ENCODE measurements at regions not wholly inside any gene's neighbourhood (a gene's known extent, or its start where the extent isn't known, plus 50 kb on each side); places are given as distances from the start of the nearest gene placed in this dataset.
"Not testable (repeated sequence)": the region's sequence is repeated elsewhere in the genome, so short reads cannot be mapped to it uniquely, and the experiment has no call there.

DNA sequence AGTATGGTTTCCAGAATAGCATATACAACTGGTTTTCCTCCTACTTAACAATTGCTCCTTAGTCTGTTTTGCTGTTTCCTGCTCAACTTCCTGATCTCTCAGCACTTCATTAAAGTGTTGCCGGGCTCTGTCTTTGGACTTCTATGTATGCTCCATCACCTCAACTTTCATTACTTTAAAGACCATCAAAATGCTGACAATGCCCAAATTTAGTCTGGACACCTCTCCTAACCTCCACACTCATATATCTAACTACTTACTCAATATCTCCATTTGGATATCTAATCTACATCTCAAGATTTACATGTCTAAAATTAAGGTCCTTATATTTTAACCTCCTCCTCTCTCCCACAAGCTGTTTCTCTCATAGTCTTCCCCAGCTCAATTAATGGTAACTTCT lies 54.4 kb upstream of the LGR5 start:
- no peaks in the 10 kb centered on the region for H3K4me1 ChIP-seq (ENCODE audit: control insufficient read depth, insufficient read depth, low read length)
- no peaks in the 10 kb centered on the region for H3K9me3 ChIP-seq (ENCODE audit: control insufficient read depth, low read length)
- H3K36me3 ChIP-seq (ENCODE audit: control insufficient read depth, insufficient read depth, low read length, severe bottlenecking): no peaks in the 10 kb centered on the region
- no peak overlapping the region for H3K9ac ChIP-seq (ENCODE audit: low read length)
- DNase-seq (ENCODE audit: low read depth): no peak
- no peaks in the 10 kb centered on the region for H3K27me3 ChIP-seq (replicated peaks; ENCODE audit: control insufficient read depth, insufficient read depth, low read length)
- no peak overlapping the region for H3K4me3 ChIP-seq (ENCODE audit: low read length)

DNA sequence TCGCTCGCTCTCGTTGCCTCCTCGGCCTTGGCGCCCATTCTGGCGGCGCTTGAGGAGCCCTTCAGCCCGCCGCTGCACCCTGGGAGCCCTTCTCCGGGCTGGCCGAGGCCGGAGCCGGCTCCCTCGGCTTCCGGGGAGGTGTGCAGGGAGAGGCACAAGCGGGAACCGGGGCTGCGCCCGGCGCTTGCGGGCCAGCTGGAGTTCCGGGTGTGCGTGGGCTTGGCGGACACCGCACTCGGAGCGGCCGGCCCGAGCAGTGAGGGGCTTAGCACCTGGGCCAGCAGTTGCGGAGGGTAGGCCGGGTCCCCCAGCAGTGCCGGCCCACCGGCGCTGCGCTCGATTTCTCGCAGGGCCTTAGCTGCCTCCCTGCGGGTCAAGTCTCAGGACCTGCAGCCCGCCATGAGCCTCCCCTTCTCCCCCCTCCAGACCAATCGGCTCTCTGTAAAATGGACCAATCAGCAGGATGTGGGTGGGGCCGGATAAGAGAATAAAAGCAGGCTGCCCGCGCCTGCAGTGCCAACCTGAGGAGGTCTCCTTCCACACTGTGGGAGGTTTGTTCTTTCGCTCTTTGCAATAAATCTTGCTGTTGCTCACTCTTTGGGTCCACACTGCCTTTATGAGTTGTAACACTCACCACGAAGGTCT lies 62.8 kb upstream of the LGR5 start:
- H3K9me3 ChIP-seq (ENCODE audit: control insufficient read depth, low read length); DNase-seq (ENCODE audit: low read depth); H3K36me3 ChIP-seq (ENCODE audit: control insufficient read depth, insufficient read depth, low read length, severe bottlenecking); H3K27me3 ChIP-seq (replicated peaks; ENCODE audit: control insufficient read depth, insufficient read depth, low read length); H3K9ac ChIP-seq (ENCODE audit: low read length); H3K4me3 ChIP-seq (ENCODE audit: low read length); H3K4me1 ChIP-seq (ENCODE audit: control insufficient read depth, insufficient read depth, low read length): not testable (repeated sequence)

DNA sequence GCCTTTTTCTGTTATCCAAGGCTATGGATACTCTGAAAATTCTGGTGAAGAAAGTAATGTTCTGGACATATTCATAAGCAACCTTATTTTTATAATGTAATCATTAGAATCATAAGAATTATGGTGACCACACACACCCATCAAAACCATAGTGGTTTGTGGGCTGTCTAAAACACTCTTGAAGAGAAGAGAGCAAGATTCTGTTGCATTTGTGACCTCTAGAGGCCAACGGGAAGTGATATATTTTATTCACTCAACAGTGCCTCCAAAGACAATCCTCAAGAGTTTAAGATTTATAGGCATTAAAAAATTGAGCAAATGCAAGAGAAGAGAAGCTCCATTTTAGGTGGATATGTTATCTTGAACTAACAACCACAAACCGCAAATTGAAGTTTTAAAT lies 68.5 kb upstream of the LGR5 start:
- H3K4me1 ChIP-seq (ENCODE audit: control insufficient read depth, insufficient read depth, low read length): peaks cover 3% of the 10 kb centered on the region

DNA sequence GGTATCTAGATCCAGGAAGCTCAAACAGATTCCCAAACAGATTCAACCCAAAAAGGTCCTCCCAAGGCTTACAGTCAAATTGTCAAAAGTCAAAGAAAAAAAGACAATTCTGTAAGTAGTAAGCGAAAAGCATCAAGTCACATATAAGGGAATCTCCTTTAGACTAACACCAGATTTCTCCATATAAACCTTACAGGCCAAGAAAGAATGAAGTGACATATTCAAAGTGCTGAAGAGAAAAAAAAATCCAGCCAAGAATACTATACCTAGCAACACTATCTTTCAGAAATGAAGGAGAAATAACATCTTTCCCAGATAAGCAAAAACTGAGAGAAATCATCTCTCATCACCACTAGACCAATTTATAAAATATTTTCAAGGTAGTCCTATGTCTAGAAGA lies 79.6 kb upstream of the LGR5 start:
- H3K36me3 ChIP-seq (ENCODE audit: control insufficient read depth, insufficient read depth, low read length, severe bottlenecking): no peaks in the 10 kb centered on the region

More for the DNA sequence above, 68.5 kb upstream of the LGR5 start:
- no peak for DNase-seq (ENCODE audit: low read depth)
- Histone ChIP-seq H3K27me3 (replicated peaks; ENCODE audit: control insufficient read depth, insufficient read depth, low read length) (peaks cover 4% of the 10 kb centered on the region), H3K9me3 (ENCODE audit: control insufficient read depth, low read length) (no peaks in the 10 kb centered on the region), H3K36me3 (ENCODE audit: control insufficient read depth, insufficient read depth, low read length, severe bottlenecking) (no peaks in the 10 kb centered on the region), H3K9ac (ENCODE audit: low read length) (no peak overlapping the region), H3K4me3 (ENCODE audit: low read length) (no peak overlapping the region)

DNA sequence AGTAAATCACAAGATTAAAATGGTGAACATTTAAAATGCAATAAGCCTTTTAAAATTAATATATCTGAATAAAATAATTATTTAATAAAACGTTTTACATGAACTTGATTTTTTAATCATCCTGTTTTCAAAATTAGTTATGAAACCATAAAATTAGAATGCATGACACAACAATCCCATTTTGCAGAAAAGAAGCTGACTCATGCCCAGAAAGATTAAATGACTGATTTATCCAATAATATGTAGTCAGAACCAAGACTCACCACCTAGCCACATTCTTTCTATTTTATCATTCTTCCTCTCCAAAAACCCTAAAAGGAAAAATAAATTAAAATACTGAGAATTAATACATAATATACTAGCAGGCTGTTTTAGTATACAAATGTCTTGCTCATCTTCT lies 83.0 kb upstream of the LGR5 start:
- no peaks in the 10 kb centered on the region for H3K27me3 ChIP-seq (replicated peaks; ENCODE audit: control insufficient read depth, insufficient read depth, low read length)
- no peak overlapping the region for H3K9ac ChIP-seq (ENCODE audit: low read length)
- DNase-seq (ENCODE audit: low read depth): no peak
- H3K4me3 ChIP-seq (ENCODE audit: low read length): no peak overlapping the region
- no peaks in the 10 kb centered on the region for H3K36me3 ChIP-seq (ENCODE audit: control insufficient read depth, insufficient read depth, low read length, severe bottlenecking)
- no peaks in the 10 kb centered on the region for H3K4me1 ChIP-seq (ENCODE audit: control insufficient read depth, insufficient read depth, low read length)
- H3K9me3 ChIP-seq (ENCODE audit: control insufficient read depth, low read length): peaks cover 23% of the 10 kb centered on the region

More for the DNA sequence above, 79.6 kb upstream of the LGR5 start:
- peaks cover 23% of the 10 kb centered on the region for H3K9me3 ChIP-seq (ENCODE audit: control insufficient read depth, low read length)
- no peak for DNase-seq (ENCODE audit: low read depth)
- H3K4me3 ChIP-seq (ENCODE audit: low read length): no peak overlapping the region
- no peaks in the 10 kb centered on the region for H3K27me3 ChIP-seq (replicated peaks; ENCODE audit: control insufficient read depth, insufficient read depth, low read length)
- H3K9ac ChIP-seq (ENCODE audit: low read length): no peak overlapping the region
- H3K4me1 ChIP-seq (ENCODE audit: control insufficient read depth, insufficient read depth, low read length): no peaks in the 10 kb centered on the region

DNA sequence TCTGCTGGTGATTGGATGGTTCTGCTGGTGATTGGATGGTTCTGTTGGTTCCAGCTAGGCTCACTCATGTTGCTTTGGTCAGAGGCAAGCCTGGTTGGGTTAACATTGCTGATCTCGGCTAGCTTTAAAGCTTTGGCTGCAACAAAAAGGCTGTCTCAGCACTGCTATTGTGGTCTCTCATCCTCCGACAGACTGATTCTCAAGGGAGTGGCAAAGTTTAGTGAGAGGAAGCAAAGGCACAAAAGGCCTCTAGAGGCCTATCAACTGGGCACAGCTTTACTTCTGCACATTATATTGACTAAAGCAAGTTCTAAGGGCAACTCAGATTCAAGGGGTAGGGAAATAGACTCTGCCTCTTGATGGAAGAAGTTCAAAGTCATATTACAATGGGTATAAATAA lies 84.7 kb upstream of the LGR5 start:
- Histone ChIP-seq H3K4me1 (ENCODE audit: control insufficient read depth, insufficient read depth, low read length) (no peaks in the 10 kb centered on the region), H3K4me3 (ENCODE audit: low read length) (no peak overlapping the region), H3K9me3 (ENCODE audit: control insufficient read depth, low read length) (peaks cover 9% of the 10 kb centered on the region), H3K9ac (ENCODE audit: low read length) (no peak overlapping the region), H3K36me3 (ENCODE audit: control insufficient read depth, insufficient read depth, low read length, severe bottlenecking) (no peaks in the 10 kb centered on the region), H3K27me3 (replicated peaks; ENCODE audit: control insufficient read depth, insufficient read depth, low read length) (no peaks in the 10 kb centered on the region)
- no peak for DNase-seq (ENCODE audit: low read depth)

DNA sequence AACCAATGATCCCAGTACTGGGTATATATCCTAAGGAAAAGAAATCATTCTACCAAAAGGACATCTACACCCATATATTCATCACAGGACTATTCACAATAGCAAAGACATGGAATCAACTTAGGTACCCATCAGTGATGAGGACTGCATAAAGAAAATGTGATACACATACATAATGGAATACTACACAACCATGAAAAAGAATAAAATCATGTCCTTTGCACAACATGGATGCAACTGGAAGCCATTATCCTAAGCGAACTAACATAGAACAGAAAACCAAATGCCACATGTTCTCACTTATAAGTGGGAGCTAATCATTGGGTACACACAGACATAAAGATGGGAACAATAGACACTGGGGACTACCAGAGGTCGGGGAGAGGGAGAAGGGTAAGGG lies 86.0 kb upstream of the LGR5 start:
- DNase-seq (ENCODE audit: low read depth): no peak
- Histone ChIP-seq H3K9me3 (ENCODE audit: control insufficient read depth, low read length) (no peaks in the 10 kb centered on the region), H3K4me3 (ENCODE audit: low read length) (no peak overlapping the region), H3K4me1 (ENCODE audit: control insufficient read depth, insufficient read depth, low read length) (no peaks in the 10 kb centered on the region), H3K36me3 (ENCODE audit: control insufficient read depth, insufficient read depth, low read length, severe bottlenecking) (no peaks in the 10 kb centered on the region), H3K9ac (ENCODE audit: low read length) (no peak overlapping the region), H3K27me3 (replicated peaks; ENCODE audit: control insufficient read depth, insufficient read depth, low read length) (no peaks in the 10 kb centered on the region)

DNA sequence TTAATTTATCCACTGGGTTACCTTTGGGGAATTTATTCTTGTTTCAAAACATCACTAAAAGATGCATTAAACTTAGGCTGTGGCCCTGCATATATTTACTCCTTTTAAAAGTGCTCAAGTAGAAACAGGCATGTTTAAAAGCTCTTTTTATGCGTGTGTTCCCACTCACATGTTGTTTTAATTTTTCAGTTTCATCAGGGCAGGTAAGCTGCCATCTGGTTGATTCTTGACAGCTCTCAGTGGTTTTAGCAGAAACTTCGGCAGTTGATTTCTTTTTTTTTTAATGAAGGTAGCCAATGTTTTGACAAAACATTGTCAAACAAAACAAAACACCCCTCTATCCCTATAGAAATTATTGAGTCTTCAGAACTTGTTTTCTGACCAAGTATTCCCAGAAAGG lies 89.6 kb upstream of the LGR5 start:
- Histone ChIP-seq H3K9ac (ENCODE audit: low read length) (no peak overlapping the region), H3K27me3 (replicated peaks; ENCODE audit: control insufficient read depth, insufficient read depth, low read length) (no peaks in the 10 kb centered on the region), H3K4me3 (ENCODE audit: low read length) (no peak overlapping the region), H3K9me3 (ENCODE audit: control insufficient read depth, low read length) (no peaks in the 10 kb centered on the region), H3K4me1 (ENCODE audit: control insufficient read depth, insufficient read depth, low read length) (peaks cover 16% of the 10 kb centered on the region), H3K36me3 (ENCODE audit: control insufficient read depth, insufficient read depth, low read length, severe bottlenecking) (no peaks in the 10 kb centered on the region)
- DNase-seq (ENCODE audit: low read depth): no peak

DNA sequence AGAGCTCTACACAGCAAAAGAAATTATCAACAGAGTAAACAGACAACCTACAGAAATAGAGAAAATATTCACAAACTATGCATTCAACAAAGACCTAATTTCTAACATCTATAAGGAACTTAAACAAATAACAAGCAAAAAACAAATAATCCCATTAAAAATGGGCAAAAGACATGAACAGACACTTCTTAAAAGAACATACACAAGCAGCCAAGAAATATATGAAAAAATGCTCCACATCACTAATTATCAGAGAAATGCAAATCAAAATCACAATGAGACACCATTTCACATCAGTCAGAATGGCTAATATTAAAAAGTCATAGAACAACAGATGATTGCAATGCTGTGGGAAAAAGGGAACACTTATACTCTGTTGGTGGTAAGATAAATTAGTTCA lies 100.7 kb upstream of the LGR5 start:
- no peaks in the 10 kb centered on the region for H3K27me3 ChIP-seq (replicated peaks; ENCODE audit: control insufficient read depth, insufficient read depth, low read length)
- no peak overlapping the region for H3K4me3 ChIP-seq (ENCODE audit: low read length)
- peaks cover 4% of the 10 kb centered on the region for H3K9me3 ChIP-seq (ENCODE audit: control insufficient read depth, low read length)
- H3K36me3 ChIP-seq (ENCODE audit: control insufficient read depth, insufficient read depth, low read length, severe bottlenecking): no peaks in the 10 kb centered on the region
- H3K4me1 ChIP-seq (ENCODE audit: control insufficient read depth, insufficient read depth, low read length): no peaks in the 10 kb centered on the region
- DNase-seq (ENCODE audit: low read depth): no peak
- no peak overlapping the region for H3K9ac ChIP-seq (ENCODE audit: low read length)

DNA sequence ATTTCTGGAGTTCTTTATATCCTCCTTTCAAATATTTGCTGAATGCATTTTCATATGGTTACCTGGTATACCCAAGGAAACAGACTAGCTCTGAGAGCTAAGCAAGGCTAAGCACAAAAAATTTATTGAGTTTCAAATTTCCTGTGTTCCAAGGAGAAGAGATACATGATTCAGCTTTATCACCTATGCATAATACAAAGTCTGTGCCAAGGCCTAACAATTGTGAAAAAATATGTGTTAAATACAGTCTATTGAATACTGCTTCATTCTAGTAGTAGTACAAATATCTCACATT lies 103.7 kb upstream of the LGR5 start:
- no peak for DNase-seq (ENCODE audit: low read depth)
- no peak overlapping the region for H3K4me3 ChIP-seq (ENCODE audit: low read length)
- no peaks in the 10 kb centered on the region for H3K4me1 ChIP-seq (ENCODE audit: control insufficient read depth, insufficient read depth, low read length)
- H3K36me3 ChIP-seq (ENCODE audit: control insufficient read depth, insufficient read depth, low read length, severe bottlenecking): no peaks in the 10 kb centered on the region
- no peak overlapping the region for H3K9ac ChIP-seq (ENCODE audit: low read length)
- no peaks in the 10 kb centered on the region for H3K27me3 ChIP-seq (replicated peaks; ENCODE audit: control insufficient read depth, insufficient read depth, low read length)
- H3K9me3 ChIP-seq (ENCODE audit: control insufficient read depth, low read length): peaks cover 4% of the 10 kb centered on the region

DNA sequence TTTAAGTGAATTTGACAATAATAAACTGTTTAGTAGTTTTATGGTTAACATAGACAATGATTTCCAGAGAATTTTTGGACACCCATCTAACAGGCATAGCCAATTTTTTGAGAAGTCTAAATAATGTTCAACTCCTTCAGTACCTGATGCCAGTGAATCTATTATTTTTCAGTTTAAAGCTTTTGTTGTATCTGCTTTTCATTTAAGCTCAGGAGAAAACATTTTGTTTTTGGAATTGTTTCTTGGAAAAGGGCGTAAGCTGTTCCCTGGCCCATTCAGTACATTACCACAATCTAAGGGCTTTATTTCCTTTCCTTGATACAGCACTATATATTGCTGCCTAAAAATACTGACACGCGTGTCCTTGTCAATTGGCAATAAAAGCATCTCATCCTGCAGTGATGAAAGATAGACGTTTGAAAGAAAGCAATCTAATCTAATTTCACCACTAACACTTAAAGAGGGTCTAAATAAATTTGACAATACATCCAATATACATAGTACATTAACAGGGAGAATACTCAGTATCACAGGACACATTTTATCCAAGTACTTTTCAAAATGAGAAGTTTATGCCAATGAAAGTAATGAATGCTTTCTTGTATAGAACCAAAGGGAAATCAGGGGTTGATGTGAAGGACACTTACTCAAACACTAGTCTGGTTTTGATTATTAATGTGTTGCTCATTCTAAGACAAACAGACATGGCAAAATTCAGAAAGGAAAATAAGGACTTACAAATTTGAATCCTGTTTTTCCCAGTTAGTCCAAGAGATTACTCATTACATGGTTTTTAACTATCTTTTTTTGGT lies 104.2 kb upstream of the LGR5 start:
- Histone ChIP-seq H3K4me3 (ENCODE audit: low read length) (no peak overlapping the region), H3K36me3 (ENCODE audit: control insufficient read depth, insufficient read depth, low read length, severe bottlenecking) (no peaks in the 10 kb centered on the region), H3K9me3 (ENCODE audit: control insufficient read depth, low read length) (peaks cover 4% of the 10 kb centered on the region), H3K27me3 (replicated peaks; ENCODE audit: control insufficient read depth, insufficient read depth, low read length) (no peaks in the 10 kb centered on the region), H3K4me1 (ENCODE audit: control insufficient read depth, insufficient read depth, low read length) (no peaks in the 10 kb centered on the region), H3K9ac (ENCODE audit: low read length) (no peak overlapping the region)
- no peak for DNase-seq (ENCODE audit: low read depth)

DNA sequence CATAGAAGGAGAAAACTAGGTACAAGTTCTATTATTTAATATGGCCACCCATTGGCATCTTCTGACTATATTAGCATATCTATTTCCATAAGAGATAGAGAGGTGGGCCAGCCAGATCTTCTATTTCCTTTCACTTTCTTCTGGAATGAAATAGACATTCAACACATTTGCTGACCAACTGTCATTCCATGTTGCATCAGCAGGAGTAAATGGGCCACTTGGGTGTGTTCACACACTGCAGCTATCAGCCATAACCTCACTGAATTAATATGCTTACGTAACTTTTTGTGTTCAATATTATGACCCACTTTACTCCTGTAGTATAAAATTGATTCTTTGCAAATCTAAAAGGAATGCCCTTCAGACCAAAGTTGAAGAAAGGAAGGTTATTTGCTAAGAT lies 106.2 kb upstream of the LGR5 start:
- DNase-seq (ENCODE audit: low read depth): no peak
- Histone ChIP-seq H3K27me3 (replicated peaks; ENCODE audit: control insufficient read depth, insufficient read depth, low read length) (no peaks in the 10 kb centered on the region), H3K4me1 (ENCODE audit: control insufficient read depth, insufficient read depth, low read length) (no peaks in the 10 kb centered on the region), H3K4me3 (ENCODE audit: low read length) (no peak overlapping the region), H3K36me3 (ENCODE audit: control insufficient read depth, insufficient read depth, low read length, severe bottlenecking) (no peaks in the 10 kb centered on the region), H3K9me3 (ENCODE audit: control insufficient read depth, low read length) (no peaks in the 10 kb centered on the region), H3K9ac (ENCODE audit: low read length) (no peak overlapping the region)

Data from adipocyte (in vitro differentiated cells).